Brain microvascular endothelial cell (primary cell): ENCODE measurements at regions not wholly inside any gene's neighbourhood (a gene's known extent, or its start where the extent isn't known, plus 50 kb on each side); places are given as distances from the start of the nearest gene placed in this dataset.
"Not testable (repeated sequence)": the region's sequence is repeated elsewhere in the genome, so short reads cannot be mapped to it uniquely, and the experiment has no call there.

Experiments
- DNase-seq: peaks from one replicate; pipeline ENCODE4 v3.0.0-alpha.2; 2020
- H3K27ac ChIP-seq: fragments of 250-450 bp; sonication (Bioruptor Pico); 2 replicates; pipeline ENCODE4 v1.5.1; 2020; ENCODE audit warnings: mild to moderate bottlenecking, moderate library complexity
- H3K27me3 ChIP-seq: fragments of 250-450 bp; sonication (Bioruptor Pico); replicated peaks from 2 replicates; pipeline ENCODE4 v1.5.1; 2020; ENCODE audit warnings: mild to moderate bottlenecking
- H3K36me3 ChIP-seq: fragments of 250-450 bp; sonication (Bioruptor Pico); replicated peaks from 2 replicates; pipeline ENCODE4 v1.5.1; 2020; ENCODE audit warnings: mild to moderate bottlenecking
- H3K4me3 ChIP-seq: 2 replicates; pipeline ENCODE4 v1.5.1; 2011; ENCODE audit warnings: low read depth, mild to moderate bottlenecking, control low read depth, low read length, moderate library complexity
- CTCF ChIP-seq: IDR thresholded peaks from 2 replicates; pipeline ENCODE4 v1.5.1; 2011; ENCODE audit warnings: low read depth, mild to moderate bottlenecking, moderate library complexity, low read length, control low read depth, inconsistent platforms; ENCODE audit errors: missing control alignments
- in situ Hi-C: cut with HindIII; loops from 2 replicates; pipeline ENCODE4 v1.10.0; 2017; ENCODE audit warnings: low sequenced_read_pairs, low pct_ligation_motif_present

- in situ Hi-C loops: no loop called here
- no peak for TF ChIP-seq CTCF
- Histone ChIP-seq H3K27me3 (no peaks in the 10 kb centered on the region), H3K27ac (no peak overlapping the region), H3K4me3 (no peak overlapping the region), H3K36me3 (no peaks in the 10 kb centered on the region)
- DNase-seq: no peak
Measured at GRCh38 chr4:28842271-28842670, 1877.9 kb upstream of the PCDH7 start.

- in situ Hi-C loops: no loop called here
- H3K27ac ChIP-seq: no peak overlapping the region
- TF ChIP-seq CTCF: no peak
- no peak overlapping the region for H3K4me3 ChIP-seq
- no peaks in the 10 kb centered on the region for H3K27me3 ChIP-seq
- DNase-seq: no peak
- no peaks in the 10 kb centered on the region for H3K36me3 ChIP-seq
Measured at GRCh38 chr4:28845158-28845557, 1875.0 kb upstream of the PCDH7 start.

- DNase-seq, H3K4me3 ChIP-seq, in situ Hi-C loops, H3K27ac ChIP-seq, H3K36me3 ChIP-seq, H3K27me3 ChIP-seq: not testable (repeated sequence)
Measured at GRCh38 chr4:28857028-28857427, 1863.1 kb upstream of the PCDH7 start.

GRCh38 chr4:28868841-28869240 lies 1851.3 kb upstream of the PCDH7 start:
- no peak for TF ChIP-seq CTCF

GRCh38 chr4:28879178-28879577 lies 1841.0 kb upstream of the PCDH7 start:
- Histone ChIP-seq H3K27me3 (no peaks in the 10 kb centered on the region), H3K27ac (no peak overlapping the region), H3K36me3 (no peaks in the 10 kb centered on the region), H3K4me3 (no peak overlapping the region)
- no peak for DNase-seq
- no peak for TF ChIP-seq CTCF
- in situ Hi-C loops: no loop called here

More at GRCh38 chr4:28868841-28869240, 1851.3 kb upstream of the PCDH7 start:
- no peak for DNase-seq
- Histone ChIP-seq H3K4me3 (no peak overlapping the region), H3K36me3 (no peaks in the 10 kb centered on the region), H3K27me3 (no peaks in the 10 kb centered on the region), H3K27ac (no peak overlapping the region)
- in situ Hi-C loops: no loop called here

- DNase-seq: no peak
- no peaks in the 10 kb centered on the region for H3K27me3 ChIP-seq
- H3K27ac ChIP-seq: no peak overlapping the region
- H3K4me3 ChIP-seq: no peak overlapping the region
- no peaks in the 10 kb centered on the region for H3K36me3 ChIP-seq
- in situ Hi-C loops: no loop called here
- no peak for TF ChIP-seq CTCF
Measured at GRCh38 chr4:28879900-28880299, 1840.3 kb upstream of the PCDH7 start.
